Spleen (tissue), 11 donors: ENCODE measurements at regions not wholly inside any gene's neighbourhood (a gene's known extent, or its start where the extent isn't known, plus 50 kb on each side); places are given as distances from the start of the nearest gene placed in this dataset.

Source experiments
- DNase-seq: peaks from one replicate; pipeline ENCODE4 v3.0.0-alpha.2; 2020
- H3K27ac ChIP-seq, 8 donors: fragments of 200-600 bp; sonication (generic) in 7 of 8; 1 replicate in 4 of 8; 2 replicates in 4 of 8; pipeline versions ENCODE4 v1.5.0 to v1.8.0; 2016 to 2021; ENCODE audit warnings: inconsistent platforms in 4 of 8, mild to moderate bottlenecking in 4 of 8, moderate library complexity in 1 of 8
- H3K27me3 ChIP-seq, 7 donors: fragments of 200-600 bp; sonication (generic) in 6 of 7; replicated peaks in 1 of 7; 1 replicate in 4 of 7; 2 replicates in 3 of 7; pipeline versions ENCODE4 v1.5.0 to v1.8.0; 2016 to 2021; ENCODE audit warnings: inconsistent platforms in 3 of 7, mild to moderate bottlenecking in 1 of 7
- H3K36me3 ChIP-seq, 6 donors: fragments of 200-600 bp; sonication (generic) in 5 of 6; 1 replicate in 4 of 6; 2 replicates in 2 of 6; pipeline versions ENCODE4 v1.5.0 to v1.8.0; 2016 to 2021; ENCODE audit warnings: inconsistent platforms in 2 of 6
- H3K4me1 ChIP-seq, 6 donors: fragments of 200-600 bp; sonication (generic) in 5 of 6; 1 replicate in 3 of 6; 2 replicates in 3 of 6; pipeline versions ENCODE4 v1.5.0 to v1.8.0; 2016 to 2021; ENCODE audit warnings: inconsistent platforms in 3 of 6
- H3K4me3 ChIP-seq, 8 donors: fragments of 200-600 bp; sonication (generic) in 7 of 8; 1 replicate in 4 of 8; 2 replicates in 4 of 8; pipeline versions ENCODE4 v1.5.0 to v1.8.0; 2016 to 2021; ENCODE audit warnings: inconsistent platforms in 4 of 8, mild to moderate bottlenecking in 4 of 8, moderate library complexity in 2 of 8
- H3K9me3 ChIP-seq, 8 donors: fragments of 200-600 bp; sonication (generic) in 7 of 8; 1 replicate in 4 of 8; 2 replicates in 4 of 8; pipeline versions ENCODE4 v1.5.0 to v1.8.0; 2016 to 2021; ENCODE audit warnings: inconsistent platforms in 4 of 8
- CTCF ChIP-seq, 11 experiments: fragments of 200-600 bp in 7 of 11; fragments of 450-650 bp in 4 of 11; sonication (generic) in 4 of 11; IDR thresholded peaks in 8 of 11; conservative IDR thresholded peaks in 3 of 11; 1 replicate in 7 of 11; 2 replicates in 4 of 11; pipeline versions ENCODE4 v1.4.0 to v1.8.0; 2016 to 2021; ENCODE audit warnings: antibody characterized with exemption in 11 of 11, inconsistent platforms in 4 of 11, mild to moderate bottlenecking in 1 of 11
- POLR2A ChIP-seq, 3 donors: fragments of 450-650 bp; IDR thresholded peaks; one replicate each; pipeline ENCODE4 v1.5.1; 2017; ENCODE audit warnings: antibody characterized with exemption in 3 of 3, mild to moderate bottlenecking in 1 of 3
- POLR2AphosphoS5 ChIP-seq, 3 donors: sonication (generic); formaldehyde crosslinking; IDR thresholded peaks; one replicate each; pipeline ENCODE4 v1.5.1; 2017; ENCODE audit warnings: antibody characterized with exemption in 3 of 3
- WGBS, 5 donors: extraction: QIAGEN DNeasy Blood & Tissue Kit in 3 of 5; methylation state at CpG; one replicate each; pipeline versions ENCODE4 v1.1.5 to v1.1.7; 2013 to 2018; 5-methylcytosine and 5-hydroxymethylcytosine counted together
- intact Hi-C: fragments of 100-400 bp; cut with DNase I; formaldehyde crosslinking; loops from one replicate; pipeline ENCODE4 v1.15.0; 2023; ENCODE audit warnings: low total_unique reads
- donor health status: healthy with polysubstance abuse.
- donor health status: DM: no; HTN: no; CAD: no; lungs with moderate emphysema.
- donor health status: DM: no; HTN: no; CAD: no.
- donor health status: Bipolar disorder and iron deficiency.
- donor health status: healthy.
- donor health status: DM: no; HTN: no; CAD: no.
- donor health status: DM: yes; HTN: yes; CAD: no.

- TF ChIP-seq CTCF (IDR thresholded peaks at IDR 0.05 in 8 of 11, conservative IDR thresholded peaks at IDR 0.05 in 3 of 11) (no peak), POLR2A (IDR thresholded peaks at IDR 0.05) (no peak), POLR2AphosphoS5 (IDR thresholded peaks at IDR 0.05) (no peak)
- intact Hi-C loops = no loop called here
- 73 to 82% (median 78%) methylated on average over 2 of the region's 2 CpGs for WGBS, 5 donors
Observed at GRCh38 chr14:48814562-48814961, 771.6 kb downstream of the RPS29 start.

GRCh38 chr14:48805315-48805714 lies 780.9 kb downstream of the RPS29 start:
- peaks cover 0 to 19% (median 11%) of the 10 kb centered on the region in 8 donors for H3K9me3 ChIP-seq
- TF ChIP-seq CTCF (IDR thresholded peaks at IDR 0.05 in 8 of 11, conservative IDR thresholded peaks at IDR 0.05 in 3 of 11) (no peak), POLR2A (IDR thresholded peaks at IDR 0.05) (no peak), POLR2AphosphoS5 (IDR thresholded peaks at IDR 0.05) (no peak)
- no peaks in the 10 kb centered on the region for H3K4me1 ChIP-seq
- no peak overlapping the region for H3K4me3 ChIP-seq
- WGBS, 5 donors = 47 to 62% (median 58%) methylated on average over 14 of the region's 14 CpGs
- intact Hi-C loops = no loop called here
- H3K36me3 ChIP-seq = no peaks in the 10 kb centered on the region
- no peaks in the 10 kb centered on the region for H3K27me3 ChIP-seq
- H3K27ac ChIP-seq = no peak overlapping the region
- DNase-seq = peak; percentile 51

More at GRCh38 chr14:48814562-48814961, 771.6 kb downstream of the RPS29 start:
- Histone ChIP-seq H3K36me3 (no peaks in the 10 kb centered on the region), H3K4me1 (no peaks in the 10 kb centered on the region), H3K27me3 (no peaks in the 10 kb centered on the region), H3K4me3 (no peak overlapping the region), H3K9me3 (no peaks in the 10 kb centered on the region), H3K27ac (no peak overlapping the region)
- no peak for DNase-seq

- H3K36me3 ChIP-seq = no peaks in the 10 kb centered on the region
- 77 to 100% (median 81%) methylated on average over 1 to 5 of the region's 5 CpGs for WGBS, 5 donors
- no peaks in the 10 kb centered on the region for H3K4me1 ChIP-seq
- no peak for TF ChIP-seq POLR2A (IDR thresholded peaks at IDR 0.05)
- H3K4me3 ChIP-seq = no peak overlapping the region
- no peak for DNase-seq
- H3K27ac ChIP-seq = no peak overlapping the region
- H3K27me3 ChIP-seq = no peaks in the 10 kb centered on the region
- peaks cover 0 to 15% (median 2%) of the 10 kb centered on the region in 8 donors for H3K9me3 ChIP-seq
- intact Hi-C loops = no loop called here
Observed at GRCh38 chr14:48792376-48793024, 793.7 kb downstream of the RPS29 start.

- WGBS, 5 donors = 52 to 75% (median 65%) methylated on average over 2 of the region's 2 CpGs
- no peak for DNase-seq
- TF ChIP-seq POLR2AphosphoS5 (IDR thresholded peaks at IDR 0.05) (no peak), CTCF (IDR thresholded peaks at IDR 0.05 in 8 of 11, conservative IDR thresholded peaks at IDR 0.05 in 3 of 11) (no peak), POLR2A (IDR thresholded peaks at IDR 0.05) (no peak)
- Histone ChIP-seq H3K36me3 (no peaks in the 10 kb centered on the region), H3K27me3 (no peaks in the 10 kb centered on the region), H3K4me1 (no peaks in the 10 kb centered on the region), H3K4me3 (no peak overlapping the region), H3K27ac (no peak overlapping the region), H3K9me3 (peaks cover 0 to 10% (median 0%) of the 10 kb centered on the region in 8 donors)
- intact Hi-C loops = no loop called here
Observed at GRCh38 chr14:48788771-48789170, 797.4 kb downstream of the RPS29 start.
